Mammary epithelial cell (primary cell): ENCODE measurements at regions not wholly inside any gene's neighbourhood (a gene's known extent, or its start where the extent isn't known, plus 50 kb on each side); places are given as distances from the start of the nearest gene placed in this dataset.

ENCODE experiments used
- EZH2 ChIP-seq: IDR thresholded peaks from 2 replicates; pipeline ENCODE4 v1.6.1; 2012; ENCODE audit warnings: low read length, inconsistent platforms, borderline replicate concordance
- TF ChIP-seq, protein P1 (sequence below), 2 donors: IDR thresholded peaks in 1 of 2; conservative IDR thresholded peaks in 1 of 2; 2 replicates each; pipeline ENCODE4 v1.5.1; 2011 to 2012; ENCODE audit warnings: inconsistent platforms in 2 of 2, low read length in 2 of 2, mild to moderate bottlenecking in 2 of 2, control low read depth in 1 of 2, low read depth in 1 of 2; ENCODE audit not compliant: insufficient read depth in 1 of 2; ENCODE audit errors: extremely low read depth in 1 of 2

DNA sequence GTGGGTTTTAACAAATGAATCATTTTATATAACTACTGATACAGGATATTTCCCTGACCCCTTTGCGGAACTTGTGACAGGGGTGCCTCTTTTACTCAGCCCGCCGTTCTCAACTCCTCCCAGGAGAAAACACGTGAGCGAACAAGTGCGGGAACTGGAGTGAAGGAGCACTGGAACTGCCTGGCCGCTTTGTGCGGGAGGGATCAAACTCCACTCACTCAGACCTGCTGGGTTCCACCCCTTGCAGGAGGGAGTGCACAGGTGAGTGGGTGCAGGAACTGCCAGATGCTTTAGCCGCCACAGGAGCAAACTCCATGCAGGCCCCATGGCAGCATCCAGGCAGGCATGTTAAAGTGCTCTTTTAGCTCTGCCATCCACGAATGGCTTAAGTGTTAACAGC lies 513.4 kb upstream of the GRM3 start:
- TF ChIP-seq, protein P1, sequence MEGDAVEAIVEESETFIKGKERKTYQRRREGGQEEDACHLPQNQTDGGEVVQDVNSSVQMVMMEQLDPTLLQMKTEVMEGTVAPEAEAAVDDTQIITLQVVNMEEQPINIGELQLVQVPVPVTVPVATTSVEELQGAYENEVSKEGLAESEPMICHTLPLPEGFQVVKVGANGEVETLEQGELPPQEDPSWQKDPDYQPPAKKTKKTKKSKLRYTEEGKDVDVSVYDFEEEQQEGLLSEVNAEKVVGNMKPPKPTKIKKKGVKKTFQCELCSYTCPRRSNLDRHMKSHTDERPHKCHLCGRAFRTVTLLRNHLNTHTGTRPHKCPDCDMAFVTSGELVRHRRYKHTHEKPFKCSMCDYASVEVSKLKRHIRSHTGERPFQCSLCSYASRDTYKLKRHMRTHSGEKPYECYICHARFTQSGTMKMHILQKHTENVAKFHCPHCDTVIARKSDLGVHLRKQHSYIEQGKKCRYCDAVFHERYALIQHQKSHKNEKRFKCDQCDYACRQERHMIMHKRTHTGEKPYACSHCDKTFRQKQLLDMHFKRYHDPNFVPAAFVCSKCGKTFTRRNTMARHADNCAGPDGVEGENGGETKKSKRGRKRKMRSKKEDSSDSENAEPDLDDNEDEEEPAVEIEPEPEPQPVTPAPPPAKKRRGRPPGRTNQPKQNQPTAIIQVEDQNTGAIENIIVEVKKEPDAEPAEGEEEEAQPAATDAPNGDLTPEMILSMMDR (conservative IDR thresholded peaks at IDR 0.05 in 1 of 2, IDR thresholded peaks at IDR 0.05 in 1 of 2; ENCODE audit: extremely low read depth in 1 of 2, insufficient read depth in 1 of 2, low read depth in 1 of 2, low read length in 2 of 2): no peak
- no peak for TF ChIP-seq EZH2
